Thoracic aorta (tissue), 2 donors: ENCODE measurements at regions not wholly inside any gene's neighbourhood (a gene's known extent, or its start where the extent isn't known, plus 50 kb on each side); places are given as distances from the start of the nearest gene placed in this dataset.

ENCODE experiments used
- ATAC-seq: fragments of 150-250 bp; one replicate; pipeline ENCODE4 v1.8.0; 2017; ENCODE audit warnings: low read depth; ENCODE audit not compliant: insufficient number of reproducible peaks, low FRiP score
- DNase-seq: peaks from one replicate; pipeline ENCODE4 v3.0.0-alpha.2; 2020; ENCODE audit warnings: low spot score
- H3K27ac ChIP-seq, 2 donors: fragments of 200-600 bp; sonication (generic); 1 replicate in 1 of 2; 2 replicates in 1 of 2; pipeline ENCODE4 v1.5.1; 2016; ENCODE audit warnings: mild to moderate bottlenecking in 2 of 2, moderate library complexity in 2 of 2
- H3K27me3 ChIP-seq: fragments of 200-600 bp; sonication (generic); replicated peaks from 2 replicates; pipeline ENCODE4 v1.6.0; 2016; ENCODE audit warnings: mild to moderate bottlenecking; ENCODE audit not compliant: insufficient read depth
- H3K36me3 ChIP-seq: fragments of 200-600 bp; sonication (generic); one replicate; pipeline ENCODE4 v1.5.1; 2016
- H3K4me1 ChIP-seq, 2 donors: fragments of 200-600 bp; sonication (generic); 1 replicate in 1 of 2; 2 replicates in 1 of 2; pipeline versions ENCODE4 v1.5.1 to v1.6.0; 2016; ENCODE audit warnings: low read depth in 2 of 2, mild to moderate bottlenecking in 1 of 2; ENCODE audit not compliant: control insufficient read depth in 1 of 2
- H3K4me3 ChIP-seq: fragments of 200-600 bp; sonication (generic); 2 replicates; pipeline ENCODE4 v1.5.1; 2016; ENCODE audit warnings: mild to moderate bottlenecking
- H3K9me3 ChIP-seq: fragments of 200-600 bp; sonication (generic); 2 replicates; pipeline ENCODE4 v1.5.1; 2016
- CTCF ChIP-seq: fragments of 200-600 bp; sonication (generic); IDR thresholded peaks from one replicate; pipeline ENCODE4 v1.5.1; 2019; ENCODE audit warnings: antibody characterized with exemption

GRCh38 chr9:119934497-119934896 is 565.3 kb upstream of the BRINP1 start:
- H3K36me3 ChIP-seq, result no peaks in the 10 kb centered on the region
- no peak overlapping the region for H3K27ac ChIP-seq
- H3K9me3 ChIP-seq, result no peaks in the 10 kb centered on the region
- no peaks in the 10 kb centered on the region for H3K27me3 ChIP-seq
- TF ChIP-seq CTCF, result no peak
- peaks cover 9 to 12% of the 10 kb centered on the region in 2 donors for H3K4me1 ChIP-seq
- H3K4me3 ChIP-seq, result no peak overlapping the region
- DNase-seq, result no peak
- no peak for ATAC-seq

- DNase-seq, result no peak
- H3K27me3 ChIP-seq, result no peaks in the 10 kb centered on the region
- ATAC-seq, result no peak
- H3K27ac ChIP-seq, result no peak overlapping the region
- no peaks in the 10 kb centered on the region for H3K9me3 ChIP-seq
- no peaks in the 10 kb centered on the region for H3K36me3 ChIP-seq
- H3K4me1 ChIP-seq, result no peaks in the 10 kb centered on the region
- no peak overlapping the region for H3K4me3 ChIP-seq
- no peak for TF ChIP-seq CTCF
Observed at GRCh38 chr9:119933191-119933590, 564.0 kb upstream of the BRINP1 start.

GRCh38 chr9:119924736-119925135 is 555.5 kb upstream of the BRINP1 start:
- H3K36me3 ChIP-seq, result no peaks in the 10 kb centered on the region
- TF ChIP-seq CTCF, result no peak
- no peak overlapping the region for H3K4me3 ChIP-seq
- no peak overlapping the region for H3K27ac ChIP-seq
- no peaks in the 10 kb centered on the region for H3K27me3 ChIP-seq
- DNase-seq (no peak), ATAC-seq (no peak)
- H3K4me1 ChIP-seq, result no peaks in the 10 kb centered on the region
- peaks cover 3% of the 10 kb centered on the region for H3K9me3 ChIP-seq

GRCh38 chr9:119917175-119917574 is 547.9 kb upstream of the BRINP1 start:
- ATAC-seq, result no peak
- Histone ChIP-seq H3K27ac (no peak overlapping the region), H3K9me3 (peaks cover 3% of the 10 kb centered on the region), H3K4me3 (no peak overlapping the region), H3K36me3 (no peaks in the 10 kb centered on the region), H3K27me3 (no peaks in the 10 kb centered on the region), H3K4me1 (no peaks in the 10 kb centered on the region)
- no peak for TF ChIP-seq CTCF
- no peak for DNase-seq

- peaks cover 8% of the 10 kb centered on the region for H3K9me3 ChIP-seq
- H3K27me3 ChIP-seq, result no peaks in the 10 kb centered on the region
- DNase-seq, result no peak
- H3K4me3 ChIP-seq, result no peak overlapping the region
- no peaks in the 10 kb centered on the region for H3K36me3 ChIP-seq
- no peak for TF ChIP-seq CTCF
- H3K4me1 ChIP-seq, result peaks cover 0 to 4% of the 10 kb centered on the region in 2 donors
- no peak overlapping the region for H3K27ac ChIP-seq
- ATAC-seq, result no peak
Observed at GRCh38 chr9:119907056-119907455, 537.8 kb upstream of the BRINP1 start.
